ENCODE measurements at regions not wholly inside any gene's neighbourhood (a gene's known extent, or its start where the extent isn't known, plus 50 kb on each side); places are given as distances from the start of the nearest gene placed in this dataset.

- no peak for DNase-seq
These were observed 203.9 kb upstream of the CHRM2 start for GRCh38 chr7:136664537-136664936.

- no peak for DNase-seq
These were observed 210.9 kb upstream of the CHRM2 start for GRCh38 chr7:136657482-136657921.

GRCh38 chr7:136656516-136656915 is 211.9 kb upstream of the CHRM2 start:
- no peak for DNase-seq

DNA sequence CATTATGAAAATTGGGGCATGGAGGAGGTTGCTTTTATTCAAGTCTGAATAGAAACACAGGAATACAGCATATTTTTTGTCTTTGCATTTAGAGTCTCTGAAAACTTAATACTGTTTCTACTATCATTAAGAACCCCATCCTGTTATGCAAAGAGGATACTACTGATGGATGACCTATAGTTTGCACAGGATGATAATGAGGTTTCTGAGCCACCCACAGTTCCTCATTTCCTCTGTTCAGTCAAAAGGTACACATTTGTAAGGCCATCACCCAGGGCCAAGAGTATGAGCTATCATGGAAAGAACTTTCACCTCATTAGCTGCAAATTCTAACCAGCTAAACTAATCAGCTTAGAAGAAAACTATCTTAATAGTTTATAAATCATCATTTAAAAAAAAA is 213.0 kb upstream of the CHRM2 start:
- no peak for DNase-seq

- DNase-seq = no peak
These were observed 214.0 kb upstream of the CHRM2 start for GRCh38 chr7:136654406-136654805.

GRCh38 chr7:136652635-136653370 is 215.6 kb upstream of the CHRM2 start:
- no peak for DNase-seq

- no peak for DNase-seq
These were observed 227.5 kb upstream of the CHRM2 start for GRCh38 chr7:136640977-136641376.

GRCh38 chr7:136637813-136638212 is 230.6 kb upstream of the CHRM2 start:
- no peak for DNase-seq

DNA sequence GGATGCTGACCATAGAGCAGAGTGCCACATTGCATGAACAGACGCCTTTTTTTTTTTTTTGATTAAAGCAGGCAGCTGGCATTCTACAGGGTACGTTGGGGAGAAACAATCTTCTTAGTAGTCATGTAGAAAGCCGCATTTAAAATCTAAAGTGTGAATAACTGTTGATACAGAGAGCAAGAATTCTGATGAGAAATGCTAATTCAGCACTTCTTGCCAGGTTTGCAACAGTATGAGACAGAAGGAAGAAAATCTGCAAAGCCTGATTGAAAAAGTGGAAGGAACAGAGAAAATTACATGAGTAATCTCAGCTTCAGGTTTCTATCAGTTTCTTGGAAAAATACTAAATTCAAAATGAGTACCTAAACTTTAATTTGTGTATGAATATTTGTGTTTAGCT is 232.7 kb upstream of the CHRM2 start:
- no peak for DNase-seq

DNA sequence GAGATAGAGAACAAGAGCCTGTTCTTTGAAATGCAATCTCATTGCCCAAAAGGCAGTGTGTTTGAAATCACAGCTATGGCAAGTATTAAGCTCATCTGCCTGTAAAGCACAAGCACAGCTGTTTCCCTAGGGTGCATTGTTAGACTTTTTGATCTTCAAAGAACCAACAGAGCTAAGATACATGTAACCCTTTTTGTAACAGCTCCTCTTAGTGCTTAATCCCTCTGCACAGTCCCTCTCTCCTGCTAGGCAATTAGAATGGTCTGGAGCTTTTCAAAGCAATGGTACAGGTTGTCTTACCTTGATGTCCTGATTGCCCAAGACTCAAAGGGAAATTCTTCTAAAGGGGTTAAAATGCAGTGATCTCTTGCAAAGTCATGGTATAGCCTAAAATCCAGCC is 249.6 kb upstream of the CHRM2 start:
- DNase-seq = no peak

GRCh38 chr7:136617176-136617575 is 251.3 kb upstream of the CHRM2 start:
- DNase-seq = no peak

GRCh38 chr7:136605532-136606329 is 262.7 kb upstream of the CHRM2 start:
- DNase-seq = no peak

- DNase-seq = no peak
These were observed 266.7 kb upstream of the CHRM2 start for GRCh38 chr7:136601772-136602171.

DNA sequence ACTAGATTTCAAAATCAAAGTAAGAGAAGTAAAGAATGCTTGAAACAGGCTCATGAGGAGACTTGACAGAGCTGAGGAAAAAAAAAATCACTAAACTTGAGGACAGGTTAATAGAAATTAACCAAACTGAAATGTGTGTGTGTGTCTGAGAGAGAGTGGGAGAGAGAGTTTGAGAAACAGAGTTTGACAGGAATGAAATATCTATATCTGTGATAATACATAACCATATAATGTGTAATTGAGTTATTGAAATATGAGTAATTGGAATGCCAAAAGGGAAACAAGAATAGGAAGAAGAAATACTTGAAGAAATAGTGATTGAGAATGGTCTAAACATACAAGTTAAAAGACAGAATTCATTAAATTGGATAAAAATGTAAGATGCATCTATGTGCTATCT is 268.0 kb upstream of the CHRM2 start:
- DNase-seq = no peak

DNA sequence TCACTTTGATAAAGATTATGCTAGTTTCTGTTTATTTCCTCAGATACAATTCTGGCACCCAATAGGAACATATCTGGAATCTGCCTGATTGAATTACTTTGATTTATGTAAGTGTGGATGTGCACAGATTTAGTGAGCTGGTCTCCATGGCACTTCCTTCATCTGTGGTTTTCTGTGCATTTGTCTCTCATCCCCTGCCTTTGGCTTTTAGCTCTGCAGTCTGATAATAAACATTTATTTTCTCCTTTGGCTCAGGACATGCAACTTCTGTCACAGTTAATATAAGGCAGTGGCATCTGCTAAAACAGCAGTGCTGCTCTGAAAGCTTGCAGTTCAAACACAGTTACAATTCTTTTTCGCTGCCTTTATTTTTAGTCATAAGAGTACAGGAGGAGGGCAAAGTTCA is 273.7 kb upstream of the CHRM2 start:
- DNase-seq = no peak

DNA sequence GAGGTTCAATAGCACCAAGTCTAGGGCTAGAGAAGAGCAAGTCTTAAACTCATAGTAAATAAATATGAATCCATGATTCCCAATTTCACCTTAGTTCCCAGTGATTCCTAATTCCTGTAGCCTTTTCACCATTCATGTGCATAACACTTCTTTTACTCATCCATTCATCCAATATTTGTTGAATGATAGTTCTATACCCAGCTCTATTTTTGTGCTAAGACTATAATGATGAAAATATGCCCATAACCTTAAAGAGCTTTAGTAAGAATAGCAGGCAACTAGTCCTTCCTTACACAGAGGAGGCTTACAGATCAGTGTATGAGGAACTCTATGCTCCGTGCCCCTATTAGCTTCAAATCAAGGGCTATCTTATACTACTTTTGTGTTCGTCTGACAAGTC is 280.2 kb upstream of the CHRM2 start:
- DNase-seq = no peak

DNA sequence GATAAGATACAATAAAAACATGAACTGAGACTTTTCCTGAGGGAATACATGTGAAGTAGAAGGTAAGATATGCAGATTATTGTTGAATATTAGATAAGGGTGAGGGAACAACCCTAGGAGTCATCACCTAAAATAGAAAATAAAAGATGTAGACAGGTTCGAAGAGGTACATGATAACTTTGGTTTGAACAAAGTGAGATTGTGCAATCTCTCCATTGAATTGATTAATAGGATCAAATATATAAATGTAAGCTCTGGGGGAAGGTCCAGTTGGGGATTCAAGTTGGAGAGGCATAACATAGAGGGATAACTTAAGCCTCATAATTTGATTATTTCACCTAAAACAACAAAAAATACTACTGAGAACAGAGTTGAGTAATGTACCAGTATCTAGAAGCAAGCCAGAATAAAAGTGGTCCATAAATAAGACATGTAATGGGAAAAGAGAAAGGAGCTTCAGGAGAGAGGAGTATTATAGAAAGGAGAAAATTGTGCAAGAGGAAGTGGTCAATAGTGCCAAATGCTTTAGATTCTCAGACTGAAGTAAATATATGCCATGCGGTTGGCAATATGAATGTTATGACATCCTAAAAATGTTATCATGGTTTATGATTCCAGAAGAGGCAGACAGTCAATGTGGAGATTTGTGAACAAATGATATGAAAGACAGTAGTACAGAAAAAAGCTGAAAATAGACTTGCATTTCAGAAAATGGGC is 282.3 kb upstream of the CHRM2 start:
- no peak for DNase-seq

DNA sequence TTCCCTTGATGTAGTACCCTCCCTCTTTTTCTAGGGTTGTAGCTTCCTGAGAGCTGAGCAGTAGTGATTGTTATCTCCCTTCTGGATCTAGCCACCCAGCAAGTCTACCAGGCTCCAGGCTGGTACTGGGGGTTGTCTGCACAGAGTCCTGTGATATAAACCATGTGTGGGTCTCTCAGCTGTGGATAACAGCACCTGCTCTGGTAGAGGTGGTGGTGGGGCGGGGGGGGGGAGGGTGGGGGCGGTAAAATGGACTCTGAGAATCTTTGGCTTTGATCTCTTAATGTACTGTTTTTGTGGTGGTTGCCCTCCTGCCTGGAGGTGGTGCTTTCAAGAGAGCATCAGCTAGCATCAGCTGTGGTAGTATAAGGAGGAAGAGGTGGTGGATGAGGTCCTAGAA is 302.0 kb upstream of the CHRM2 start:
- no peak for DNase-seq

- DNase-seq = no peak
These were observed 312.5 kb upstream of the CHRM2 start for GRCh38 chr7:136555933-136556332.

GRCh38 chr7:136551618-136552017 is 316.8 kb upstream of the CHRM2 start:
- DNase-seq = no peak

GRCh38 chr7:136549756-136550155 is 318.7 kb upstream of the CHRM2 start:
- DNase-seq = no peak

GRCh38 chr7:136533732-136534131 is 334.7 kb upstream of the CHRM2 start:
- DNase-seq = no peak

DNA sequence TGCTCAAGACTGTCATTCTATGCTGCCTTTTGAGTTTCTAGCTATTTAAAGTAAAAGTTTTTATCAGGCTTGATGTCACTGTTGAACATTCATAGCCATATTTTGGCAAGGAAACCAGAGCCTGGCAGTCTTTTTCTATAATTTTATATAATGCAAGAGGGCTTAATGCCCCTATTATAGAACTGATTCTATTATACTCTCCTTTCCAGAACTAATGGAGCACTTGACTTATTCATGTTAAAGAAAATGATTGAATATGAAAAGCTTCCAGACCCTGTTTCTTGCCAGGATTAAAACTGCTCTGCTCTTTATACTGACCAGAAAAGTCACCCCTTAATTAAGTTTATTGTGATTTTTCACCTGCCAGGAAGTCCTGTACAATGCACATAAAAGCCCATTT is 337.6 kb upstream of the CHRM2 start:
- no peak for DNase-seq

DNA sequence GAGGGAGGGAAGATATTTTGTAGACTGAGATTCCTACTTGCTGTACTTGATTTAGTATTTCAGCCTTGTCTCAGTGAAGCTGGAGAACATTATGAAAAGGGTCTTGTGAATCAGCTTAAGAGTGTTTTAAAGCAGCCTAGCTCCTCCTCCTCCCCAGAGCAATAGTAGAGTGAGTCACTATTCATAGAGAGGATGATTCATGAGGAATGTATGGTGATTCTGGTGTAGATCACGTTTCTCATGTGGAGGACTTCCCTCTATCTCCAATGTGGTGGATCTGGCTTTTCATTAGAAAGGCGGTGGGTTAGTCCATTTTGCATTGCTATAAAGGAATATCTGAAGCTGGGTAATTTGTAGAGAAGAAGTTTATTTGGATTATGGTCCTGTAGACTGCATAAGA is 340.1 kb upstream of the CHRM2 start:
- DNase-seq = no peak

Data from activated effector memory CD4-positive, alpha-beta T cell treated with Interleukin-2 at 50 U/mL for 16 hours (primary cell).